Progenitor cell of endocrine pancreas (in vitro differentiated cells): ENCODE measurements at regions not wholly inside any gene's neighbourhood (a gene's known extent, or its start where the extent isn't known, plus 50 kb on each side); places are given as distances from the start of the nearest gene placed in this dataset.

Experiments
- DNase-seq: peaks from one replicate; pipeline ENCODE4 v3.0.0; 2021; ENCODE audit warnings: low spot score; ENCODE audit not compliant: unreplicated experiment
- H3K27ac Mint-ChIP-seq: 2 replicates; pipeline ENCODE4 v1.8.0; 2021; ENCODE audit warnings: mild to moderate bottlenecking, moderate library complexity, mixed read lengths
- H3K27me3 Mint-ChIP-seq: 2 replicates; pipeline ENCODE4 v1.8.0; 2021; ENCODE audit warnings: mixed read lengths
- H3K36me3 Mint-ChIP-seq: 2 replicates; pipeline ENCODE4 v1.8.0; 2022; ENCODE audit warnings: mixed read lengths; ENCODE audit not compliant: insufficient read depth
- H3K4me1 Mint-ChIP-seq: 2 replicates; pipeline ENCODE4 v1.8.0; 2021; ENCODE audit warnings: low read depth, mixed read lengths
- H3K4me3 Mint-ChIP-seq: 2 replicates; pipeline ENCODE4 v1.8.0; 2021; ENCODE audit warnings: low read depth, mild to moderate bottlenecking, moderate library complexity, mixed read lengths
- H3K9me3 Mint-ChIP-seq: 2 replicates; pipeline ENCODE4 v1.8.0; 2021; ENCODE audit warnings: low read depth, mixed read lengths
- CTCF ChIP-seq: fragments of 200-600 bp; sonication (generic); IDR thresholded peaks from one replicate; pipeline ENCODE4 v1.5.0; 2021; ENCODE audit warnings: antibody characterized with exemption, mild to moderate bottlenecking; ENCODE audit not compliant: unreplicated experiment

GRCh38 chr10:129361676-129362376 lies 105.2 kb upstream of the MGMT start:
- peaks cover 7% of the 10 kb centered on the region for H3K9me3 Mint-ChIP-seq
- peaks cover 25% of the 10 kb centered on the region for H3K27me3 Mint-ChIP-seq
- TF ChIP-seq CTCF = no peak
- H3K36me3 Mint-ChIP-seq = no peaks in the 10 kb centered on the region
- H3K27ac Mint-ChIP-seq = peak overlapping the region; percentile 14
- H3K4me3 Mint-ChIP-seq = no peak overlapping the region
- no peak for DNase-seq
- peaks cover 6% of the 10 kb centered on the region for H3K4me1 Mint-ChIP-seq

GRCh38 chr10:129364949-129365348 lies 102.1 kb upstream of the MGMT start:
- Mint-ChIP-seq H3K36me3 (no peaks in the 10 kb centered on the region), H3K4me1 (peaks cover 6% of the 10 kb centered on the region), H3K27ac (no peak overlapping the region), H3K27me3 (peaks cover 28% of the 10 kb centered on the region), H3K4me3 (no peak overlapping the region), H3K9me3 (no peaks in the 10 kb centered on the region)
- DNase-seq = no peak
- no peak for TF ChIP-seq CTCF

- no peak for TF ChIP-seq CTCF
- DNase-seq = no peak
- no peak overlapping the region for H3K27ac Mint-ChIP-seq
- peaks cover 28% of the 10 kb centered on the region for H3K27me3 Mint-ChIP-seq
- H3K36me3 Mint-ChIP-seq = no peaks in the 10 kb centered on the region
- H3K4me1 Mint-ChIP-seq = no peaks in the 10 kb centered on the region
- no peaks in the 10 kb centered on the region for H3K9me3 Mint-ChIP-seq
- no peak overlapping the region for H3K4me3 Mint-ChIP-seq
These were observed 101.2 kb upstream of the MGMT start for GRCh38 chr10:129365767-129366402.

GRCh38 chr10:129366450-129366849 lies 100.6 kb upstream of the MGMT start:
- TF ChIP-seq CTCF = no peak
- H3K4me3 Mint-ChIP-seq = no peak overlapping the region
- peaks cover 28% of the 10 kb centered on the region for H3K27me3 Mint-ChIP-seq
- H3K27ac Mint-ChIP-seq = no peak overlapping the region
- no peaks in the 10 kb centered on the region for H3K4me1 Mint-ChIP-seq
- DNase-seq = no peak
- H3K9me3 Mint-ChIP-seq = no peaks in the 10 kb centered on the region
- H3K36me3 Mint-ChIP-seq = no peaks in the 10 kb centered on the region

- DNase-seq = no peak
- H3K4me1 Mint-ChIP-seq = no peaks in the 10 kb centered on the region
- no peak overlapping the region for H3K27ac Mint-ChIP-seq
- no peaks in the 10 kb centered on the region for H3K9me3 Mint-ChIP-seq
- H3K36me3 Mint-ChIP-seq = no peaks in the 10 kb centered on the region
- H3K4me3 Mint-ChIP-seq = no peak overlapping the region
- H3K27me3 Mint-ChIP-seq = peaks cover 18% of the 10 kb centered on the region
- no peak for TF ChIP-seq CTCF
These were observed 97.5 kb upstream of the MGMT start for GRCh38 chr10:129369566-129369965.
